Upper lobe of right lung (tissue), 1 donor: ENCODE measurements at regions not wholly inside any gene's neighbourhood (a gene's known extent, or its start where the extent isn't known, plus 50 kb on each side); places are given as distances from the start of the nearest gene placed in this dataset.

ENCODE experiments used
- ATAC-seq: fragments of 200-7000 bp; cut with Tn5 transposase; one replicate; pipeline ENCODE4 v1.9.1; 2020; ENCODE audit warnings: mild to moderate bottlenecking, moderate library complexity
- DNase-seq: peaks from one replicate; pipeline ENCODE4 v3.0.0-alpha.2; 2020
- H3K27ac ChIP-seq: fragments of 200-600 bp; one replicate; pipeline ENCODE4 v1.8.0; 2022
- H3K27me3 ChIP-seq: fragments of 200-600 bp; one replicate; pipeline ENCODE4 v1.8.0; 2022; ENCODE audit warnings: mild to moderate bottlenecking
- H3K36me3 ChIP-seq: fragments of 200-600 bp; one replicate; pipeline ENCODE4 v1.8.0; 2022
- H3K4me1 ChIP-seq: fragments of 200-600 bp; one replicate; pipeline ENCODE4 v1.8.0; 2022
- H3K4me3 ChIP-seq: fragments of 200-600 bp; one replicate; pipeline ENCODE4 v1.8.0; 2022; ENCODE audit warnings: mild to moderate bottlenecking
- H3K9me3 ChIP-seq: fragments of 200-600 bp; one replicate; pipeline ENCODE4 v1.8.0; 2022
- CTCF ChIP-seq: fragments of 200-600 bp; IDR thresholded peaks from one replicate; pipeline ENCODE4 v1.8.0; 2022; ENCODE audit warnings: antibody characterized with exemption
- intact Hi-C: fragments of 100-400 bp; cut with DNase I; formaldehyde crosslinking; loops from one replicate; pipeline ENCODE4 v1.11.0; 2022
- donor health status: DM: no; HTN: yes; CAD: no; lungs with severe emphysema.

- no peak for TF ChIP-seq CTCF
- DNase-seq (no peak), ATAC-seq (no peak)
- Histone ChIP-seq H3K4me1 (no peaks in the 10 kb centered on the region), H3K4me3 (no peak overlapping the region), H3K27me3 (no peaks in the 10 kb centered on the region), H3K27ac (no peak overlapping the region), H3K9me3 (no peaks in the 10 kb centered on the region), H3K36me3 (no peaks in the 10 kb centered on the region)
- intact Hi-C loops: no loop called here
These were observed 275.8 kb downstream of the FIGN start for GRCh38 chr2:163459986-163460385.

DNA sequence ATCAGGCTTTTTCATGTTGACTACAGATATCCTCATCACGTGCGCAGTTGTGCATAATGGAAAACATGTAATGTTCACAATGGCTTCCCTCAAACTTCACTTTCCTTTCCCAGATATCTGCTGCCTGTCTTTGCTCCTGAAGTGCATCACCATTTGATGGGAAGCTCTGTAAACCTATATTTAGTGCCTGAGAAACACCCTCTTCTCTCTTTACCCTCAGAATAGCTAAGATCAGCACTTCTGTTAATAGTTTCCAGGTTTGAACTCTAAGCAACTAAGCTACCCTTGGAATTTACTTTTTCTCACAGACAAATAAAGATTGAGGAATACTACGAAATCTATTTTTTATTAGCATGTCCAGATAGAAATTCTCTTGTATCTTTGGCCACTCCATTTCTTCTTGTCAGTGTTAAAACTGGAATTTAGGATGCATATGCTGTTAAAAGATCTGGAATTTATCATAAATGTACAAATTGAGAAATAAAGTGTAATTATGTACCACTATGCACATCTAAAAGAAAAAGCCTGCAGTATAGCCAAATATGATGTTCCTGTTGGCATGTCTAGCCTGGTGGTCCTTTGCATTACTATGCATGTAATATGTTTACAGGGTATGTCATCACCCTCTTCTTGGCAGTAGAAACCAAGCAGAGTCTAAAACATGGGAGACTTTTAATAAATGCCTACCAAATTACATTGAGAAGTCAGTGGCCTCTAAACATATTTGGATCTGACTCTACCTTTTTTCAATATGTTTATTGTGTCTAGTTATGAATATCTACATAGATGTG, 278.7 kb downstream of the FIGN start:
- Histone ChIP-seq H3K4me3 (no peak overlapping the region), H3K27me3 (no peaks in the 10 kb centered on the region), H3K9me3 (no peaks in the 10 kb centered on the region), H3K27ac (no peak overlapping the region), H3K36me3 (no peaks in the 10 kb centered on the region), H3K4me1 (no peaks in the 10 kb centered on the region)
- intact Hi-C loops: no loop called here
- TF ChIP-seq CTCF: no peak
- DNase-seq: no peak
- no peak for ATAC-seq

DNA sequence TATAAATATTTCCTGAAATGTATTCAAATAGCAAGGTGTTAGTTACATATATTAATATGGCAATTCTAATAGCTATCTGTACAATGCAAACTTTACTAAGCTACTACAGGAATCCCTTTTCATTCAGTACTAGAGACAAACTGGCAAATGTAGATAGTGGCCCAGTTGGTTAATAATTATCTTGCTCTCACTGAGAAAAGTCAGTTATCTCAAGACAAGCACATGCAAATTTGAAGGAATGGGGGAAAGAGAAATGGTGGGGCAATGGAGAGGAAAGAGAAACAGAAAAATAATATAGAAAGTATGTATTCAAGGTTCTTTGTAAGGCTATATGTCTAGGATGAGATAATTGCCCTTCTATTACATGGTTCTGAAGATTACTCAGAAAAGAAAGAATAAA, 280.0 kb downstream of the FIGN start:
- Histone ChIP-seq H3K36me3 (no peaks in the 10 kb centered on the region), H3K9me3 (no peaks in the 10 kb centered on the region), H3K4me1 (no peaks in the 10 kb centered on the region), H3K4me3 (no peak overlapping the region), H3K27me3 (no peaks in the 10 kb centered on the region), H3K27ac (no peak overlapping the region)
- ATAC-seq (no peak), DNase-seq (no peak)
- intact Hi-C loops: no loop called here
- no peak for TF ChIP-seq CTCF

DNA sequence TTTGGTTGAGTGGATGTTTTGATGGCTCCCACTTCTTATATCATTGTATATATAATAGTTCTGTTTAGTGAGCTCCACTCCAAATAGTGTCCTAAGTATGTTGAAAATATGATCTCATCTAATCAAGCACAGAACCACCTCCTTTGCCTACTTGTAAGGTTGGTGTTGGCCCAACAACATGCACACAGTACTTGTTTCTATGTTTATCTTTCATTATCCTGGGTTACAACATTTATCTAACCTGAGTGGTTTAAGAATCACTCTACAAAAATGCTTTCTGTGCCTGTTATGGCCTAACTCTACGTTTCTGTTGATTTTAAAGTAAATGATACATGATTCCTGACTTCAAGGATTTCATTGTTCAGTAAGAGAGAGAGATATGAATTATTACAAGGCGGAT, 281.9 kb downstream of the FIGN start:
- no peak for DNase-seq
- TF ChIP-seq CTCF: no peak
- ATAC-seq: no peak
- Histone ChIP-seq H3K27me3 (no peaks in the 10 kb centered on the region), H3K36me3 (no peaks in the 10 kb centered on the region), H3K27ac (no peak overlapping the region), H3K9me3 (no peaks in the 10 kb centered on the region), H3K4me1 (no peaks in the 10 kb centered on the region), H3K4me3 (no peak overlapping the region)
- intact Hi-C loops: no loop called here

- no peak for ATAC-seq
- no peak for TF ChIP-seq CTCF
- Histone ChIP-seq H3K27ac (no peak overlapping the region), H3K4me1 (no peaks in the 10 kb centered on the region), H3K27me3 (no peaks in the 10 kb centered on the region), H3K9me3 (no peaks in the 10 kb centered on the region), H3K4me3 (no peak overlapping the region), H3K36me3 (no peaks in the 10 kb centered on the region)
- intact Hi-C loops: no loop called here
- no peak for DNase-seq
These were observed 294.2 kb downstream of the FIGN start for GRCh38 chr2:163441603-163442002.

GRCh38 chr2:163436963-163437362, 298.8 kb downstream of the FIGN start:
- intact Hi-C loops: no loop called here
- DNase-seq (no peak), ATAC-seq (no peak)

More at GRCh38 chr2:163436963-163437362, 298.8 kb downstream of the FIGN start:
- H3K4me1 ChIP-seq: no peaks in the 10 kb centered on the region
- H3K27me3 ChIP-seq: no peaks in the 10 kb centered on the region
- H3K9me3 ChIP-seq: no peaks in the 10 kb centered on the region
- H3K4me3 ChIP-seq: no peak overlapping the region
- no peak overlapping the region for H3K27ac ChIP-seq
- no peak for TF ChIP-seq CTCF
- H3K36me3 ChIP-seq: no peaks in the 10 kb centered on the region
